ENCODE measurements at regions not wholly inside any gene's neighbourhood (a gene's known extent, or its start where the extent isn't known, plus 50 kb on each side); places are given as distances from the start of the nearest gene placed in this dataset.

- H3K79me2 ChIP-seq (ENCODE audit: insufficient read depth) = no peaks in the 10 kb centered on the region
- H3K4me1 ChIP-seq (ENCODE audit: insufficient read depth) = no peaks in the 10 kb centered on the region
- no peaks in the 10 kb centered on the region for H3K9me3 ChIP-seq (ENCODE audit: low read depth)
- H4K20me1 ChIP-seq (ENCODE audit: insufficient read depth) = no peaks in the 10 kb centered on the region
- WGBS, 2 experiments (ENCODE audit: low coverage in 1 of 2, low lambda C conversion rate in 2 of 2, missing lambda C conversion rate in 2 of 2) = 71 to 78% methylated on average over 8 of the region's 8 CpGs
- H3K4me3 ChIP-seq = no peak overlapping the region
- no peaks in the 10 kb centered on the region for H3K9me2 ChIP-seq (ENCODE audit: insufficient read depth)
- no peaks in the 10 kb centered on the region for H3F3A ChIP-seq (ENCODE audit: insufficient read depth)
- DNase-seq = peak; percentile 10
- no peak overlapping the region for H3K4me2 ChIP-seq (ENCODE audit: unreplicated experiment)
- H2AFZ ChIP-seq = no peak overlapping the region
- TF ChIP-seq EZH2phosphoT487 (IDR thresholded peaks at IDR 0.05; ENCODE audit: insufficient read depth, low read depth) = no peak
- H3K9ac ChIP-seq = no peak overlapping the region
- in situ Hi-C loops (cut with MboI) = no loop called here
- H3K36me3 ChIP-seq (ENCODE audit: low read depth) = no peaks in the 10 kb centered on the region
- peaks cover 15% of the 10 kb centered on the region; the same call in 1 of the 2 replicates for H3K27me3 ChIP-seq (replicated peaks; ENCODE audit: insufficient read depth)
- no peak overlapping the region for H3K27ac ChIP-seq
Measured at GRCh38 chr5:159735749-159736660, 180.3 kb upstream of the ADRA1B start.

DNA sequence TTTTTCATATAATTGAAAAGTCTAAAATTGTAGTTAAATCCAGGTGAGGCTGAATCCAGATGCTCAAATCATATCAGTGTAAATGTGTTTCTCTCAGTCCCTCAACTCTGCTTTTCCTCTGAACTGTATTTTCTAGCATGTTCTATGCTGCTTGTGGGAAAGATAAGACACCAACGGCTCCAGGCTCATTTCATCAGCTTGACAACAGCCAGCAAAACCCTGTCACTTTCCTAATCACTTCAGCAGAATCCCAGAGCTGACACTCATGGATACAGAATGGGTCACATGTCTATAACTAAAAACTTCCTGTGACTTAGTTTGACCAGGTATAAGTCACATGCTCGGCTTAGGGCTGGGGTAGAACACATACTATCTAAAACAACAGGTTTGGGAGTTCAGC, 179.4 kb upstream of the ADRA1B start:
- no peaks in the 10 kb centered on the region for H3K9me2 ChIP-seq (ENCODE audit: insufficient read depth)
- no peak overlapping the region for H3K4me3 ChIP-seq
- no peak for DNase-seq
- peaks cover 15% of the 10 kb centered on the region; the same call in 1 of the 2 replicates for H3K27me3 ChIP-seq (replicated peaks; ENCODE audit: insufficient read depth)
- no peak overlapping the region for H2AFZ ChIP-seq
- H4K20me1 ChIP-seq (ENCODE audit: insufficient read depth) = no peaks in the 10 kb centered on the region
- WGBS, 2 experiments (ENCODE audit: low coverage in 1 of 2, low lambda C conversion rate in 2 of 2, missing lambda C conversion rate in 2 of 2) = 15 to 24% methylated on average over 2 of the region's 2 CpGs
- in situ Hi-C loops (cut with MboI) = no loop called here
- TF ChIP-seq EZH2 (IDR thresholded peaks at IDR 0.05; ENCODE audit: insufficient read depth, poor library complexity, severe bottlenecking) (no peak), EZH2phosphoT487 (IDR thresholded peaks at IDR 0.05; ENCODE audit: insufficient read depth, low read depth) (no peak)
- H3K4me1 ChIP-seq (ENCODE audit: insufficient read depth) = no peaks in the 10 kb centered on the region
- H3K9me3 ChIP-seq (ENCODE audit: low read depth) = no peaks in the 10 kb centered on the region
- no peaks in the 10 kb centered on the region for H3K36me3 ChIP-seq (ENCODE audit: low read depth)
- no peak overlapping the region for H3K9ac ChIP-seq
- no peak overlapping the region for H3K4me2 ChIP-seq (ENCODE audit: unreplicated experiment)
- H3K27ac ChIP-seq = no peak overlapping the region
- H3F3A ChIP-seq (ENCODE audit: insufficient read depth) = no peaks in the 10 kb centered on the region
- no peaks in the 10 kb centered on the region for H3K79me2 ChIP-seq (ENCODE audit: insufficient read depth)

DNA sequence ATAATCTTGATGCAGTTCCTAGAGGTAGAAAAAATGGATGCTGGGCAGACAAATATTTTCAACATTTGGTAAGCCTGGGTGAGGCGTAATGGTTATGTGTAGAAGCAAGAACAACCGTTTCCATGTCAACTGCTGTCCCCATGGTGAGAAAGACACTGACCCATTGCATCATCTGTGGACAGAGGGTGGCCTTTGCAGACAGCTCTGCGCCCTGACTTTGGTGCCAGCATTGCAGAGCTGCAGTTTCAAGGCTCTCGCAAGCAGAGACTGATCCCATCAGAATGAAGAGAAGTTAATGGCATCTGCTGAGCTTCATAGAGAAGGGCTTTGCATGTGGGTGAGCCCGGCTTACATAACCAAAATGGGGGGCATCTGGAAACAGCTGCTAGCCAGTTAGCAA, 179.0 kb upstream of the ADRA1B start:
- no peak overlapping the region for H2AFZ ChIP-seq
- DNase-seq = no peak
- WGBS, 2 experiments (ENCODE audit: low coverage in 1 of 2, low lambda C conversion rate in 2 of 2, missing lambda C conversion rate in 2 of 2) = 80 to 85% methylated on average over 5 of the region's 5 CpGs
- H3K4me1 ChIP-seq (ENCODE audit: insufficient read depth) = no peaks in the 10 kb centered on the region
- no peaks in the 10 kb centered on the region for H3K36me3 ChIP-seq (ENCODE audit: low read depth)
- peaks cover 15% of the 10 kb centered on the region; the same call in 1 of the 2 replicates for H3K27me3 ChIP-seq (replicated peaks; ENCODE audit: insufficient read depth)
- H3K9ac ChIP-seq = no peak overlapping the region
- H3F3A ChIP-seq (ENCODE audit: insufficient read depth) = no peaks in the 10 kb centered on the region
- in situ Hi-C loops (cut with MboI) = no loop called here
- no peaks in the 10 kb centered on the region for H3K9me2 ChIP-seq (ENCODE audit: insufficient read depth)
- no peaks in the 10 kb centered on the region for H3K79me2 ChIP-seq (ENCODE audit: insufficient read depth)
- TF ChIP-seq EZH2 (IDR thresholded peaks at IDR 0.05; ENCODE audit: insufficient read depth, poor library complexity, severe bottlenecking) (no peak), EZH2phosphoT487 (IDR thresholded peaks at IDR 0.05; ENCODE audit: insufficient read depth, low read depth) (no peak)
- H4K20me1 ChIP-seq (ENCODE audit: insufficient read depth) = no peaks in the 10 kb centered on the region
- no peaks in the 10 kb centered on the region for H3K9me3 ChIP-seq (ENCODE audit: low read depth)
- no peak overlapping the region for H3K4me2 ChIP-seq (ENCODE audit: unreplicated experiment)
- no peak overlapping the region for H3K27ac ChIP-seq
- H3K4me3 ChIP-seq = no peak overlapping the region

GRCh38 chr5:159741829-159742322, 174.4 kb upstream of the ADRA1B start:
- Histone ChIP-seq H3K9me3 (ENCODE audit: low read depth) (peaks cover 5% of the 10 kb centered on the region), H4K20me1 (ENCODE audit: insufficient read depth) (no peaks in the 10 kb centered on the region), H3K27me3 (replicated peaks; ENCODE audit: insufficient read depth) (peaks cover 10% of the 10 kb centered on the region; the same call in 1 of the 2 replicates), H3K4me2 (ENCODE audit: unreplicated experiment) (no peak overlapping the region), H3F3A (ENCODE audit: insufficient read depth) (no peaks in the 10 kb centered on the region), H3K79me2 (ENCODE audit: insufficient read depth) (no peaks in the 10 kb centered on the region), H3K36me3 (ENCODE audit: low read depth) (no peaks in the 10 kb centered on the region), H3K9ac (no peak overlapping the region), H3K27ac (no peak overlapping the region), H2AFZ (no peak overlapping the region), H3K9me2 (ENCODE audit: insufficient read depth) (no peaks in the 10 kb centered on the region), H3K4me3 (no peak overlapping the region), H3K4me1 (ENCODE audit: insufficient read depth) (no peaks in the 10 kb centered on the region)
- WGBS, 2 experiments (ENCODE audit: low coverage in 1 of 2, low lambda C conversion rate in 2 of 2, missing lambda C conversion rate in 2 of 2) = 77 to 84% methylated on average over 5 of the region's 5 CpGs
- in situ Hi-C loops (cut with MboI) = no loop called here
- DNase-seq = no peak
- TF ChIP-seq EZH2 (IDR thresholded peaks at IDR 0.05; ENCODE audit: insufficient read depth, poor library complexity, severe bottlenecking) (no peak), EZH2phosphoT487 (IDR thresholded peaks at IDR 0.05; ENCODE audit: insufficient read depth, low read depth) (no peak)

Measured in GM23248 (cell line).